ENCODE measurements at regions not wholly inside any gene's neighbourhood (a gene's known extent, or its start where the extent isn't known, plus 50 kb on each side); places are given as distances from the start of the nearest gene placed in this dataset.

DNA sequence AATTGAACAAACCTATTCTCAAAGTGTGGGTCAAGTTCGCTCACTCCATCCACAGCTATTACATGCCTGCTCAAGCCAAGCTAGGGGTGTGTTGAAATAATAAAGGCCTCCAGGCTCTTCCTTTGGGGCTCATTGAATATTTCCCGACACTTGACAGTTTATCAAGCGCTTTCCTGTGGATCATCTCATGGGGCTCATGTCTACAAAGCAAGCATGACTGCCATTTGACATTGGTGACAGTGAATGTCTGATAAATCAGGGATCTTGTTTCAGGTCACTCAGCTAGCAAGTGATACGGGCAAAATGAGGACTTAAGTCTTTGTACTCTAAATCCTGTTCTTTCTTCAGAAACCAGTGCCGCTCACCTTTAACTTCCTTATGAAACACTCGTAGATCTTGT lies 542.6 kb downstream of the TOX3 start:
- Histone ChIP-seq H3K9me3 (replicated peaks; ENCODE audit: control insufficient read depth, insufficient read depth, low read length) (peaks cover 2% of the 10 kb centered on the region), H3K4me3 (replicated peaks in 1 of 3; ENCODE audit: insufficient read depth in 1 of 3, low read depth in 1 of 3, low read length in 3 of 3) (no peak overlapping the region), H3K79me2 (ENCODE audit: control insufficient read depth, insufficient read depth, low read length) (no peaks in the 10 kb centered on the region), H2AFZ (ENCODE audit: low read depth, low read length) (no peak overlapping the region), H4K20me1 (replicated peaks; ENCODE audit: control insufficient read depth, extremely low read depth, insufficient read depth, low read length) (no peaks in the 10 kb centered on the region), H3K27me3 (ENCODE audit: control insufficient read depth in 2 of 2, insufficient read depth in 2 of 2, low read length in 2 of 2) (no peaks in the 10 kb centered on the region), H3K9ac (replicated peaks; ENCODE audit: extremely low read depth, insufficient read depth, low read length) (no peak overlapping the region), H3K36me3 (ENCODE audit: control insufficient read depth in 2 of 2, extremely low read depth in 1 of 2, insufficient read depth in 2 of 2, low read length in 2 of 2) (no peaks in the 10 kb centered on the region), H3K4me2 (ENCODE audit: insufficient read depth, low read length) (no peak overlapping the region), H3K4me1 (ENCODE audit: control insufficient read depth, extremely low read depth, insufficient read depth, low read length) (no peaks in the 10 kb centered on the region), H3K27ac (ENCODE audit: insufficient read depth, low read depth, low read length) (no peak overlapping the region), H3K9me1 (replicated peaks; ENCODE audit: control insufficient read depth, extremely low read depth, insufficient read depth, low read length) (no peaks in the 10 kb centered on the region)
- BruUV-seq (replicated peaks): no TSS peak
- CTCF ChIA-PET: no interaction called here
- intact Hi-C loops (cut with micrococcal nuclease): no loop called here
- POLR2A ChIA-PET: no interaction called here
- no peak for FAIRE-seq
- dilution Hi-C loops (cut with MboI; ENCODE audit: extremely low pct_ligation_motif_present, low sequenced_read_pairs): no loop called here
- no peak for TF ChIP-seq JUN (IDR thresholded peaks at IDR 0.05; ENCODE audit: borderline replicate concordance, insufficient read depth, insufficient read length, low read depth)
- TF ChIP-seq MYC (IDR thresholded peaks at IDR 0.05; ENCODE audit: low read depth, low read length): no peak
- no peak for TF ChIP-seq GATA2 (IDR thresholded peaks at IDR 0.05; ENCODE audit: insufficient read depth, insufficient read length, low read depth, low read length)
- no peak for TF ChIP-seq CTCF (IDR thresholded peaks at IDR 0.05; ENCODE audit: extremely low read depth in 1 of 2, insufficient read depth in 1 of 2, low read depth in 1 of 2, low read length in 2 of 2)
- no peak for TF ChIP-seq EZH2 (IDR thresholded peaks at IDR 0.05; ENCODE audit: borderline replicate concordance, low read depth, low read length, severe bottlenecking)
- TF ChIP-seq, protein P1, sequence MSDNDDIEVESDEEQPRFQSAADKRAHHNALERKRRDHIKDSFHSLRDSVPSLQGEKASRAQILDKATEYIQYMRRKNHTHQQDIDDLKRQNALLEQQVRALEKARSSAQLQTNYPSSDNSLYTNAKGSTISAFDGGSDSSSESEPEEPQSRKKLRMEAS (IDR thresholded peaks at IDR 0.05; ENCODE audit: insufficient read depth, insufficient read length): no peak
- TF ChIP-seq POLR2A (IDR thresholded peaks at IDR 0.05; ENCODE audit: low read depth, low read length): no peak
- TF ChIP-seq POLR2AphosphoS5 (IDR thresholded peaks at IDR 0.05; ENCODE audit: insufficient read depth, low read depth, low read length): no peak
- TF ChIP-seq FOS (IDR thresholded peaks at IDR 0.05; ENCODE audit: borderline replicate concordance, insufficient read depth, low read length): no peak
- no peak for DNase-seq (ENCODE audit: low read depth, low spot score)

All from endothelial cell of umbilical vein (primary cell).